Transverse colon (tissue), 3 donors: ENCODE measurements at regions not wholly inside any gene's neighbourhood (a gene's known extent, or its start where the extent isn't known, plus 50 kb on each side); places are given as distances from the start of the nearest gene placed in this dataset.

Experiments used
- CTCF ChIP-seq, 5 experiments: fragments of 200-600 bp in 3 of 5; fragments of 450-650 bp in 2 of 5; sonication (generic) in 3 of 5; IDR thresholded peaks; 1 replicate in 2 of 5; 2 replicates in 3 of 5; pipeline ENCODE4 v1.5.1; 2016 to 2017; ENCODE audit warnings: antibody characterized with exemption in 5 of 5, inconsistent platforms in 3 of 5, mild to moderate bottlenecking in 2 of 5, moderate library complexity in 1 of 5
- EP300 ChIP-seq: sonication (generic); formaldehyde crosslinking; IDR thresholded peaks from one replicate; pipeline ENCODE4 v1.6.1; 2017; ENCODE audit warnings: antibody characterized with exemption, low read depth

- TF ChIP-seq CTCF (IDR thresholded peaks at IDR 0.05) (no peak), EP300 (no peak)
Measured at GRCh38 chr7:84624527-84624926, 429.9 kb upstream of the SEMA3A start.
